Glutamatergic neuron (in vitro differentiated cells): ENCODE measurements at regions not wholly inside any gene's neighbourhood (a gene's known extent, or its start where the extent isn't known, plus 50 kb on each side); places are given as distances from the start of the nearest gene placed in this dataset.

Experiments used
- DNase-seq: peaks from one replicate; pipeline ENCODE4 v3.0.0; 2022
- H3K27ac Mint-ChIP-seq: one replicate; pipeline ENCODE4 v1.8.0; 2020; ENCODE audit warnings: mild to moderate bottlenecking, mixed read lengths, inconsistent platforms; ENCODE audit not compliant: unreplicated experiment
- H3K27me3 Mint-ChIP-seq: one replicate; pipeline ENCODE4 v1.8.0; 2020; ENCODE audit warnings: mild to moderate bottlenecking, moderate library complexity, mixed read lengths, inconsistent platforms; ENCODE audit not compliant: unreplicated experiment
- H3K36me3 Mint-ChIP-seq: one replicate; pipeline ENCODE4 v1.8.0; 2020; ENCODE audit warnings: mild to moderate bottlenecking, mixed read lengths, inconsistent platforms; ENCODE audit not compliant: unreplicated experiment
- H3K4me1 Mint-ChIP-seq: one replicate; pipeline ENCODE4 v1.8.0; 2020; ENCODE audit warnings: mild to moderate bottlenecking, low read depth, mixed read lengths, inconsistent platforms; ENCODE audit not compliant: unreplicated experiment
- H3K4me3 Mint-ChIP-seq: one replicate; pipeline ENCODE4 v1.8.0; 2020; ENCODE audit warnings: mild to moderate bottlenecking, mixed read lengths, inconsistent platforms; ENCODE audit not compliant: unreplicated experiment
- H3K9me3 Mint-ChIP-seq: one replicate; pipeline ENCODE4 v1.8.0; 2020; ENCODE audit warnings: mild to moderate bottlenecking, moderate library complexity, mixed read lengths, inconsistent platforms; ENCODE audit not compliant: unreplicated experiment
- CTCF ChIP-seq: fragments of 200-600 bp; sonication (generic); IDR thresholded peaks from one replicate; pipeline ENCODE4 v1.5.0; 2021; ENCODE audit not compliant: partially characterized antibody, unreplicated experiment

- no peak overlapping the region for H3K27ac Mint-ChIP-seq
- H3K27me3 Mint-ChIP-seq: no peaks in the 10 kb centered on the region
These were observed 112.6 kb downstream of the KCTD12 start for GRCh38 chr13:76773448-76774094.

GRCh38 chr13:76772241-76772640 lies 114.0 kb downstream of the KCTD12 start:
- TF ChIP-seq CTCF: no peak
- H3K9me3 Mint-ChIP-seq: no peaks in the 10 kb centered on the region
- H3K27me3 Mint-ChIP-seq: no peaks in the 10 kb centered on the region
- no peak for DNase-seq
- H3K36me3 Mint-ChIP-seq: no peaks in the 10 kb centered on the region
- H3K4me1 Mint-ChIP-seq: peaks cover 2% of the 10 kb centered on the region
- H3K4me3 Mint-ChIP-seq: no peak overlapping the region
- no peak overlapping the region for H3K27ac Mint-ChIP-seq

More at GRCh38 chr13:76773448-76774094, 112.6 kb downstream of the KCTD12 start:
- no peaks in the 10 kb centered on the region for H3K9me3 Mint-ChIP-seq
- no peak overlapping the region for H3K4me3 Mint-ChIP-seq
- H3K36me3 Mint-ChIP-seq: no peaks in the 10 kb centered on the region
- DNase-seq: no peak
- no peak for TF ChIP-seq CTCF
- H3K4me1 Mint-ChIP-seq: peaks cover 2% of the 10 kb centered on the region

- no peak for TF ChIP-seq CTCF
- peaks cover 2% of the 10 kb centered on the region for H3K4me1 Mint-ChIP-seq
- no peaks in the 10 kb centered on the region for H3K36me3 Mint-ChIP-seq
- no peak for DNase-seq
- H3K27me3 Mint-ChIP-seq: no peaks in the 10 kb centered on the region
- no peaks in the 10 kb centered on the region for H3K9me3 Mint-ChIP-seq
- no peak overlapping the region for H3K4me3 Mint-ChIP-seq
- H3K27ac Mint-ChIP-seq: no peak overlapping the region
These were observed 116.9 kb downstream of the KCTD12 start for GRCh38 chr13:76769271-76769791.

GRCh38 chr13:76768384-76768783 lies 117.8 kb downstream of the KCTD12 start:
- Mint-ChIP-seq H3K27me3 (no peaks in the 10 kb centered on the region), H3K4me3 (no peak overlapping the region), H3K9me3 (no peaks in the 10 kb centered on the region), H3K4me1 (peaks cover 2% of the 10 kb centered on the region), H3K36me3 (no peaks in the 10 kb centered on the region), H3K27ac (no peak overlapping the region)
- DNase-seq: no peak
- no peak for TF ChIP-seq CTCF

GRCh38 chr13:76764916-76765315 lies 121.3 kb downstream of the KCTD12 start:
- Mint-ChIP-seq H3K27me3 (no peaks in the 10 kb centered on the region), H3K27ac (no peak overlapping the region), H3K36me3 (no peaks in the 10 kb centered on the region), H3K4me3 (no peak overlapping the region), H3K4me1 (peaks cover 2% of the 10 kb centered on the region), H3K9me3 (no peaks in the 10 kb centered on the region)
- no peak for DNase-seq
- no peak for TF ChIP-seq CTCF
